Activated CD4-positive, alpha-beta T cell treated with anti-CD3 and anti-CD28 coated beads, Interleukin-2, amount 50 U/mL, for 4 hours (primary cell): ENCODE measurements at regions not wholly inside any gene's neighbourhood (a gene's known extent, or its start where the extent isn't known, plus 50 kb on each side); places are given as distances from the start of the nearest gene placed in this dataset.

Source experiments
- DNase-seq, 2 experiments: peaks; one replicate each; pipeline ENCODE4 v3.0.0-alpha.2; 2020

- DNase-seq, result no peak
Measured at GRCh38 chr11:10920205-10920604, 62.4 kb upstream of the ZBED5 start.

- DNase-seq, result no peak
Measured at GRCh38 chr11:10918698-10919097, 60.8 kb upstream of the ZBED5 start.

GRCh38 chr11:10918275-10918674 lies 60.4 kb upstream of the ZBED5 start:
- no peak for DNase-seq

DNA sequence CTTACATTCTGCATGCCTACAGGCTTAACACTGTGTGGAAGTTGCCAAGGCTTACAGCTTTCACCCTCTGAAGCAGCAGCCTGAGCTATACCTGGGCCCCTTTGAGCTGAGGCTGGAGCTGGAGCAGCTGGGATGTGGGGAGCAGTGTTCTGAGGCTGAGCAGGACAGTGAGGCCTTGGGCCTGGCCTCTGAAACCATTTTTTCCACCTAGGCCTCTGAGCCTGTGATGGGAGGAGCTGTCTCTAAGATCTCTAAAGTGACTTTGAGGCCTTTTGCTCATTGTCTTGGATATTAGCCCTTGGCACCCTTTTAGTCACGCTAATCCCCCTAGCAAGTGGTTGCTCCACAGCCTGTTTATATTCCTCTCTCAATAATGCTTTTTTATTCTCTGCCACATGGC lies 59.9 kb upstream of the ZBED5 start:
- no peak for DNase-seq

DNA sequence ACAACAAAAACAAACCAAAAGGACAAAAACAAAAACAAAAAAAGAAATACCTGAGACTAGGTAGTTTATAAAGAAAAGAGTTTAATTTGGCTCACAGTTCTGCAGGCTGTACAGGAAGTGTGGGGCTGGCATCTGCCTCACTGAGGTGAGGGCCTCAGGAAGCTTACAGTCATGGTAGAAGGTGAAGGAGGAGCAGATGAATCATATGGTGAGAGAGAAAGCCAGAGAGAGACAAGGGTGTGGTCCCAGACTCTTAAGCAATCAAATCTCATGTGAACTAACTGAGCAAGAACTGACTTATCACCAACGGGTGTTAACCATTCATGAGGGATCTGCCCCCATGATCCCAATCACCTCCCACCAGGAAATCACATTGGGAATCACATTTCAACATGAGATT lies 58.8 kb upstream of the ZBED5 start:
- DNase-seq, result no peak

DNA sequence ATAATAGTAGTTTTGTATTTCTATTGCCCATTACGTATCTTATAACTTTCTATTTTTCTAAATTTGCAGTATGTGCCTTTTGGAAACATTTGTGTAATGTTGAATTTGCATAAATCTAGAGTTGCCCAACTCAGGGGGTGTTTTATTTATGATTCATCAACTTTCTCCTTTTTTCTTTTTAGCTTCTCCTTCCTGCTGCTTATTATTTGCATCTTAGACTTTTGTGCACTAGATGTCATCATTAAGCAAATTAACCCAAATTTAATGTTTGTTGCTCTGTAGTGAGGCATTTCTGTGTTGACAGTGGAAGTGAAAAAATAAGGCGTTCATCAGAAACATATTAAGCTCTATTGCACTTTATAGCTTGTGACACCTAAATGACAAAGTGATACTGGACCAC lies 56.2 kb upstream of the ZBED5 start:
- no peak for DNase-seq

GRCh38 chr11:10913075-10913474 lies 55.2 kb upstream of the ZBED5 start:
- no peak for DNase-seq

DNA sequence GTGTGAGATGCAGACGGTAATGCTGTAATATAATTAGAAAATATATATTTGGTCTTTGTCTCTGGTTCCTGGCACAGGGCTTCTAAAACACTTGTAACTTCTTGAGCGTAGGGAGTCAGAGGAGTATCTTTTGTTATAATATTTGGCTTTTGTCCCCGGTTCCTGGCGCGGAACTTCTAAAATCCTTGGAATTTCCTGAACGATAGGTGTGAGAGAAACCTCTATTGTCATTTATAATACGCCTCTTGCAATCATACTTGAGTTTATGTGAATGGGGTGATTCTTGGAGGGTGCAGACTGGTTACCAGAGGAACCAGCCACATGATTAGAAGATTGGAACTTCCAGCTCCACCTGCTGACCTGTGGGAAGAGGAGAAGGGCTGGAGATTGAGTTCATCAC lies 54.1 kb upstream of the ZBED5 start:
- DNase-seq, result no peak

- no peak for DNase-seq
Measured at GRCh38 chr11:10909141-10909883, 51.5 kb upstream of the ZBED5 start.

- DNase-seq, result no peak
Measured at GRCh38 chr11:10908215-10908951, 50.5 kb upstream of the ZBED5 start.
